ENCODE measurements at regions not wholly inside any gene's neighbourhood (a gene's known extent, or its start where the extent isn't known, plus 50 kb on each side); places are given as distances from the start of the nearest gene placed in this dataset.
A peak's percentile ranks its signal among the peaks of the same experiment; 100 is the strongest.
"Not testable (repeated sequence)": the region's sequence is repeated elsewhere in the genome, so short reads cannot be mapped to it uniquely, and the experiment has no call there.

DNA sequence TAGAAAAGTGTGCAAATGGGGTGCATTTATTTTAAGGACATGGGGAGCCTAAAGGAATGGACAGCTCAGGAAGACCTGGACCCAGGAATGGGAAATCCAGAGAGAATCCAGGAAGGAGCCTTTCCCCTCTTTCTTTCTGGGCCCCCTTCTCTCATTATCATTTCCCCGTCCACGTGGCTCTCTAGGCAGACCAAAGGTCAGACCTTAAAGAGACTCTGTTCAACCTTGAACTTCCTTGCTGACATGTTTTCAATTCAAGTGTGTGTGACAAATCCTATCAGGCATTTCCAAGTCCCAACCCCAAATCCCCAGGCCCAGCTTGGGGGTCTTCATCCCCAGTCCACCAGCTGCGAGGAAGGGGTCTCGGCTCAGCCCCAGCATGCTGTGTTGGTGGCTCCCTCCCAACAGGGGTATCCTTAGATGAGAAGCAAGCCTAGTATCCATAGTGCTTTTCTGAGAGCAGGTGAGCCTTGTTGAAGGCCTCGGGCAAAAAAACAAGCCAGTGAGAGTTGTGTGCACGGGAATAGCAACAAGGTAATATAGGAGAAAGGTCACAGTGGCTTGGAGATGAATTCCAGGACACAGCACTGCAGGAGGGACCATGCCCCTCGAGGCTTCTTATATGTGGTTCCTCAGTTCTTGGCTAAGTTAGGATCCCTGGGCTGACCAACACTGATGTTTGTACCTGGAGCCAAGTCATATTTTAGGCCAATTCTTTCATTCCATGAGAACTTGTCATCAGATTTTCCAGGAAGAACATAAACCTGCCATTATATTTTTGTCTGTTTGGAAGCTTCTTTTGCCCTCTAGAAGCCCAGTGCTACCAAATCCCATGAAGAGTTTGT, 130.0 kb downstream of the ASB7 start:
- Histone ChIP-seq H3K27me3 (no peaks in the 10 kb centered on the region), H3K4me1 (peaks cover 16% of the 10 kb centered on the region), H3K9me3 (no peaks in the 10 kb centered on the region), H3K36me3 (no peaks in the 10 kb centered on the region), H3K27ac (peak overlapping the region; percentile 53), H3K4me3 (no peak overlapping the region)
- TF ChIP-seq, protein P1, sequence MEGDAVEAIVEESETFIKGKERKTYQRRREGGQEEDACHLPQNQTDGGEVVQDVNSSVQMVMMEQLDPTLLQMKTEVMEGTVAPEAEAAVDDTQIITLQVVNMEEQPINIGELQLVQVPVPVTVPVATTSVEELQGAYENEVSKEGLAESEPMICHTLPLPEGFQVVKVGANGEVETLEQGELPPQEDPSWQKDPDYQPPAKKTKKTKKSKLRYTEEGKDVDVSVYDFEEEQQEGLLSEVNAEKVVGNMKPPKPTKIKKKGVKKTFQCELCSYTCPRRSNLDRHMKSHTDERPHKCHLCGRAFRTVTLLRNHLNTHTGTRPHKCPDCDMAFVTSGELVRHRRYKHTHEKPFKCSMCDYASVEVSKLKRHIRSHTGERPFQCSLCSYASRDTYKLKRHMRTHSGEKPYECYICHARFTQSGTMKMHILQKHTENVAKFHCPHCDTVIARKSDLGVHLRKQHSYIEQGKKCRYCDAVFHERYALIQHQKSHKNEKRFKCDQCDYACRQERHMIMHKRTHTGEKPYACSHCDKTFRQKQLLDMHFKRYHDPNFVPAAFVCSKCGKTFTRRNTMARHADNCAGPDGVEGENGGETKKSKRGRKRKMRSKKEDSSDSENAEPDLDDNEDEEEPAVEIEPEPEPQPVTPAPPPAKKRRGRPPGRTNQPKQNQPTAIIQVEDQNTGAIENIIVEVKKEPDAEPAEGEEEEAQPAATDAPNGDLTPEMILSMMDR (IDR thresholded peaks at IDR 0.05), result no peak
- TF ChIP-seq POLR2A (IDR thresholded peaks at IDR 0.05) (no peak), POLR2AphosphoS5 (IDR thresholded peaks at IDR 0.05; ENCODE audit: insufficient read depth in 1 of 2, low read depth in 1 of 2) (no peak)
- intact Hi-C loops (cut with DNase I), result no loop called here
- DNase-seq (ENCODE audit: extremely low spot score in 2 of 2), result peak in 1 of 2 donors; percentile 85

DNA sequence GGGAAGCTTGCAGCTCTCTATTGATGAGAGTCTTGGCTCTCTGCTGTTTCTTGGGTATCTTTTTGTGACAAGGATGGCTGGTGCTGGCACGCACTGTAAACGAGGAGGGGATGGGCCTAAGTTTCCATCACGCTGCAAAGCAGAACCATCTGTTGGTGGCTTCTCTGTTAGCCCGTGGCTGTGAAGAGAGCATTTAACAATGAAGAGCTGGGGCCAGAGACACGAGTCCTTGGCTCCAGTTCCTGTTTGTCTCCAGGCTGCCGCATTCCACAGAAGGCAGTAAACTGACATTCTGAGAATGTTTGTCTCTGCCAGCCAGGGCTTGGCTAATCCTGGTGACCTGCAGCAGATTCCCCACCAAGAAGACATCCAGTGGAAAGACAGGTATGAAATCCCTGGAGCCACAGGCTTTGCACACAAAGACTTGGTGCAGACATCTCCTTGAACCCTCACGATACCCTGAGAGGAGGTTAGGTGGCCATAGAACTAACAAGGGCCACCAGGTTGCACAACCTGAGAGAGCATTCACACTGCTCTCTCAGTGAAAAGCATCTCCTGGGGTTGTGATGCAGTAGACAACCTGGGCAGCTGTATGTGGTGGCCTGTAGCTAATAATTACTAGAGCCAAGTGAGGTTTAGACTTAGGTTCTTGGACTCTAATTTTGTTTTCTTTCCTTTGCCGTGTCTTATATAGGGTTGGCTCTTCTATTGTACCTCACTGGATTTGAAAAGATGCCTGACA, 130.9 kb downstream of the ASB7 start:
- Histone ChIP-seq H3K4me1 (peaks cover 16% of the 10 kb centered on the region), H3K27ac (peak overlapping the region; percentile 53), H3K36me3 (no peaks in the 10 kb centered on the region), H3K27me3 (no peaks in the 10 kb centered on the region), H3K9me3 (no peaks in the 10 kb centered on the region), H3K4me3 (no peak overlapping the region)
- TF ChIP-seq POLR2A (IDR thresholded peaks at IDR 0.05), result no peak
- TF ChIP-seq POLR2AphosphoS5 (IDR thresholded peaks at IDR 0.05; ENCODE audit: insufficient read depth in 1 of 2, low read depth in 1 of 2), result no peak
- TF ChIP-seq, protein P1 (IDR thresholded peaks at IDR 0.05), result no peak
- intact Hi-C loops (cut with DNase I), result no loop called here
- peak in 1 of 2 donors; percentile 72 for DNase-seq (ENCODE audit: extremely low spot score in 2 of 2)

GRCh38 chr15:100733843-100734185, 131.4 kb downstream of the ASB7 start:
- H3K4me3 ChIP-seq; H3K9me3 ChIP-seq; H3K36me3 ChIP-seq; H3K27me3 ChIP-seq; intact Hi-C loops (cut with DNase I); DNase-seq (ENCODE audit: extremely low spot score in 2 of 2): not testable (repeated sequence)
- Histone ChIP-seq H3K27ac (peak overlapping the region; percentile 53), H3K4me1 (peaks cover 16% of the 10 kb centered on the region)

- H3K4me3 ChIP-seq, result no peak overlapping the region
- DNase-seq (ENCODE audit: extremely low spot score in 2 of 2), result no peak
- peaks cover 16% of the 10 kb centered on the region for H3K4me1 ChIP-seq
- H3K27ac ChIP-seq, result no peak overlapping the region
- intact Hi-C loops (cut with DNase I), result no loop called here
- H3K9me3 ChIP-seq, result no peaks in the 10 kb centered on the region
- H3K27me3 ChIP-seq, result no peaks in the 10 kb centered on the region
- no peaks in the 10 kb centered on the region for H3K36me3 ChIP-seq
- TF ChIP-seq POLR2AphosphoS5 (IDR thresholded peaks at IDR 0.05; ENCODE audit: insufficient read depth in 1 of 2, low read depth in 1 of 2), result no peak
- TF ChIP-seq, protein P1 (IDR thresholded peaks at IDR 0.05), result no peak
- no peak for TF ChIP-seq POLR2A (IDR thresholded peaks at IDR 0.05)
Measured at GRCh38 chr15:100734586-100734985, 132.2 kb downstream of the ASB7 start.

DNA sequence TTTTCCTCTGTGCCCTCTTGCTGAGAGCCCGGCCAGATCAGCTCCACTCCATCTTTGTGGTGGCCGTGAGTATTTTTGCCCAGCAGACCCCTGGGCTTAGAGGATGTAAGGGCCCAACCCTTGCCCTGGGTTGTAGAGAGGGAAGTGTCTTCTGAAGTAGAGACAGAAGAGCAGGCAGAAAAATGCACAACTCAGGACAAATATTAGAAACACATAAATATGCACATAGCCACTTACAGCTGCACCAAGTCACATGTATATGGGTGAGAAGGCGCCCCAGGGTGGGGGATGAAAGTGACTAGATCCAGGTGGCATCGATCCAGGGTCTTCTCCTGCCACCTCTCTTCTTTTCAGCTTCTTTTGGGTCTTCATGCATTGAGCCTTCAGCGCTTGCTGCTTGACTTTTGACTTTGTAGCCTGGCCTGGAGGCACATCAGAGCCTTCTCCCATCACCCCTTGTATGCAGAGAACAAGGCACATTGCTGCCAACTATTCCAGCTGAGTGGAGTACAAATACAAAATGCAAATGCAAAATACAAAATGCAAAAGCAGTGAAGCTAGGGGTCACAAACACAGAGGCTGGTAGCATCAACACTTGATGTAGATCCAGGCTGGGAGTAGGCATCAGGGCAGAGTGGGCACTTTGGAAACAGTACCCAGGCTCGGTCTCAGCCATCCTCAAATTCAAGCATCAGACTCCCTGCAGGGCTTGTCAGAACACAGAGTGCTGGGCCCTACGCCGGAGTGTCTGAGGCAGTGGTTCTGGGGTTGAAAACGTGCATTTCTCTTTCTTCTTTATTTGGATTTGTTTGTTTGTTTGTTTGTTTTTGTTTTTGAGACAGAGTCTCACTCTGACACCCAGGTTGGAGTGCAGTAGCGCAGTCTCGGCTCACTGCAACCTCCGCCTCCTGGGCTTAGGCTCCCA, 133.0 kb downstream of the ASB7 start:
- Histone ChIP-seq H3K27ac (no peak overlapping the region), H3K4me3 (no peak overlapping the region), H3K27me3 (no peaks in the 10 kb centered on the region), H3K4me1 (peaks cover 16% of the 10 kb centered on the region), H3K36me3 (no peaks in the 10 kb centered on the region), H3K9me3 (no peaks in the 10 kb centered on the region)
- TF ChIP-seq, protein P1 (IDR thresholded peaks at IDR 0.05), result no peak
- no peak for TF ChIP-seq POLR2A (IDR thresholded peaks at IDR 0.05)
- TF ChIP-seq POLR2AphosphoS5 (IDR thresholded peaks at IDR 0.05; ENCODE audit: insufficient read depth in 1 of 2, low read depth in 1 of 2), result no peak
- intact Hi-C loops (cut with DNase I), result no loop called here
- no peak for DNase-seq (ENCODE audit: extremely low spot score in 2 of 2)

Data from vagina (tissue), 2 donors.